ENCODE measurements at regions not wholly inside any gene's neighbourhood (a gene's known extent, or its start where the extent isn't known, plus 50 kb on each side); places are given as distances from the start of the nearest gene placed in this dataset.

- WGBS (ENCODE audit: low lambda C conversion rate, missing lambda C conversion rate) = 73% methylated on average over 7 of the region's 7 CpGs
- no peaks in the 10 kb centered on the region for H3K79me2 ChIP-seq
- no peaks in the 10 kb centered on the region for H4K20me1 ChIP-seq (ENCODE audit: insufficient read depth, poor library complexity, severe bottlenecking)
- peak overlapping the region; percentile 28 for H3K27ac ChIP-seq
- TF ChIP-seq EZH2phosphoT487 (IDR thresholded peaks at IDR 0.05; ENCODE audit: low read depth, severe bottlenecking, unreplicated experiment) (no peak), EZH2 (IDR thresholded peaks at IDR 0.05; ENCODE audit: borderline replicate concordance) (no peak), CTCF (IDR thresholded peaks at IDR 0.05; ENCODE audit: poor library complexity) (no peak)
- peak; percentile 59 for DNase-seq (ENCODE audit: low spot score)
- no peak overlapping the region for H3K4me3 ChIP-seq
- peaks cover 7% of the 10 kb centered on the region for H3K4me1 ChIP-seq (ENCODE audit: insufficient read depth)
- H3K9me3 ChIP-seq (ENCODE audit: low read depth) = no peaks in the 10 kb centered on the region
- H3K4me2 ChIP-seq = peak overlapping the region; percentile 29
- no peaks in the 10 kb centered on the region for H3K27me3 ChIP-seq
- H3K36me3 ChIP-seq (replicated peaks; ENCODE audit: insufficient read depth, low read depth) = no peaks in the 10 kb centered on the region
- H2AFZ ChIP-seq = no peak overlapping the region
- H3K9me2 ChIP-seq (replicated peaks; ENCODE audit: insufficient read depth) = no peaks in the 10 kb centered on the region
Observed at GRCh38 chr6:163651915-163652668, 237.6 kb downstream of the QKI start.

- Histone ChIP-seq H3K4me3 (no peak overlapping the region), H3K4me2 (no peak overlapping the region), H3K27ac (peak overlapping the region; percentile 28), H3K9me3 (ENCODE audit: low read depth) (no peaks in the 10 kb centered on the region), H2AFZ (no peak overlapping the region), H3K79me2 (no peaks in the 10 kb centered on the region), H4K20me1 (ENCODE audit: insufficient read depth, poor library complexity, severe bottlenecking) (no peaks in the 10 kb centered on the region), H3K4me1 (ENCODE audit: insufficient read depth) (peaks cover 7% of the 10 kb centered on the region), H3K27me3 (no peaks in the 10 kb centered on the region), H3K9me2 (replicated peaks; ENCODE audit: insufficient read depth) (no peaks in the 10 kb centered on the region), H3K36me3 (replicated peaks; ENCODE audit: insufficient read depth, low read depth) (no peaks in the 10 kb centered on the region)
- DNase-seq (ENCODE audit: low spot score) = no peak
- TF ChIP-seq CTCF (IDR thresholded peaks at IDR 0.05; ENCODE audit: poor library complexity) = no peak
- TF ChIP-seq EZH2 (IDR thresholded peaks at IDR 0.05; ENCODE audit: borderline replicate concordance) = no peak
- no peak for TF ChIP-seq EZH2phosphoT487 (IDR thresholded peaks at IDR 0.05; ENCODE audit: low read depth, severe bottlenecking, unreplicated experiment)
- WGBS (ENCODE audit: low lambda C conversion rate, missing lambda C conversion rate) = 93% methylated on average over 3 of the region's 3 CpGs
Observed at GRCh38 chr6:163651426-163651825, 236.9 kb downstream of the QKI start.

- TF ChIP-seq EZH2phosphoT487 (IDR thresholded peaks at IDR 0.05; ENCODE audit: low read depth, severe bottlenecking, unreplicated experiment) (no peak), EZH2 (IDR thresholded peaks at IDR 0.05; ENCODE audit: borderline replicate concordance) (no peak), CTCF (IDR thresholded peaks at IDR 0.05; ENCODE audit: poor library complexity) (no peak)
Observed at GRCh38 chr6:163648868-163649267, 234.3 kb downstream of the QKI start.

More at GRCh38 chr6:163648868-163649267, 234.3 kb downstream of the QKI start:
- Histone ChIP-seq H3K27ac (no peak overlapping the region), H3K27me3 (no peaks in the 10 kb centered on the region), H3K9me2 (replicated peaks; ENCODE audit: insufficient read depth) (no peaks in the 10 kb centered on the region), H3K4me1 (ENCODE audit: insufficient read depth) (peaks cover 7% of the 10 kb centered on the region), H2AFZ (no peak overlapping the region), H3K9me3 (ENCODE audit: low read depth) (no peaks in the 10 kb centered on the region), H3K36me3 (replicated peaks; ENCODE audit: insufficient read depth, low read depth) (no peaks in the 10 kb centered on the region), H4K20me1 (ENCODE audit: insufficient read depth, poor library complexity, severe bottlenecking) (no peaks in the 10 kb centered on the region), H3K4me2 (no peak overlapping the region), H3K4me3 (no peak overlapping the region), H3K79me2 (no peaks in the 10 kb centered on the region)
- 84% methylated on average over 8 of the region's 8 CpGs for WGBS (ENCODE audit: low lambda C conversion rate, missing lambda C conversion rate)
- DNase-seq (ENCODE audit: low spot score) = no peak
